MM.1S (cell line): ENCODE measurements at regions not wholly inside any gene's neighbourhood (a gene's known extent, or its start where the extent isn't known, plus 50 kb on each side); places are given as distances from the start of the nearest gene placed in this dataset.

ENCODE experiments used
- DNase-seq: peaks from one replicate; pipeline ENCODE4 v3.0.0-alpha.2; 2015
- H2AFZ ChIP-seq: fragments of 300-600 bp; sonication (generic); 2 replicates; pipeline ENCODE4 v1.6.0; 2016; ENCODE audit warnings: antibody characterized with exemption, low read length
- H3F3A ChIP-seq: fragments of 300-600 bp; sonication (generic); 2 replicates; pipeline ENCODE4 v1.6.1; 2016; ENCODE audit warnings: mild to moderate bottlenecking, antibody characterized with exemption, low read length, moderate library complexity, mixed read lengths; ENCODE audit not compliant: insufficient read depth
- H3K27ac ChIP-seq: fragments of 300-600 bp; sonication (generic); 2 replicates; pipeline ENCODE4 v1.5.1; 2016; ENCODE audit warnings: mild to moderate bottlenecking, low read length
- H3K27me3 ChIP-seq: fragments of 300-600 bp; sonication (generic); replicated peaks from 2 replicates; pipeline ENCODE4 v1.6.0; 2016; ENCODE audit warnings: low read length; ENCODE audit not compliant: insufficient read depth
- H3K36me3 ChIP-seq: fragments of 300-600 bp; sonication (generic); replicated peaks from 2 replicates; pipeline ENCODE4 v1.6.1; 2016; ENCODE audit warnings: mild to moderate bottlenecking, low read length, mixed read lengths; ENCODE audit not compliant: insufficient read depth
- H3K4me1 ChIP-seq: fragments of 300-600 bp; sonication (generic); 2 replicates; pipeline ENCODE4 v1.6.1; 2016; ENCODE audit warnings: low read length, mixed read lengths
- H3K4me2 ChIP-seq: fragments of 300-600 bp; sonication (generic); 2 replicates; pipeline ENCODE4 v1.6.0; 2016; ENCODE audit warnings: low read depth, low read length
- H3K4me3 ChIP-seq: fragments of 300-600 bp; sonication (generic); 2 replicates; pipeline ENCODE4 v1.5.1; 2016; ENCODE audit warnings: low read length, mixed read lengths
- H3K79me2 ChIP-seq: fragments of 300-600 bp; sonication (generic); 2 replicates; pipeline ENCODE4 v1.6.1; 2016; ENCODE audit warnings: mixed run types, low read length, mixed read lengths
- H3K9ac ChIP-seq: fragments of 300-600 bp; sonication (generic); 2 replicates; pipeline ENCODE4 v1.6.1; 2016; ENCODE audit warnings: low read length, mixed read lengths
- H3K9me2 ChIP-seq: fragments of 300-600 bp; sonication (generic); replicated peaks from 2 replicates; pipeline ENCODE4 v1.6.1; 2016; ENCODE audit warnings: mild to moderate bottlenecking, low read length, mixed read lengths; ENCODE audit not compliant: insufficient read depth
- H3K9me3 ChIP-seq: fragments of 300-600 bp; sonication (generic); replicated peaks from 2 replicates; pipeline ENCODE4 v1.6.1; 2016; ENCODE audit warnings: mild to moderate bottlenecking, low read length, mixed read lengths; ENCODE audit not compliant: insufficient read depth
- H4K20me1 ChIP-seq: fragments of 300-600 bp; sonication (generic); 2 replicates; pipeline ENCODE4 v1.6.1; 2016; ENCODE audit warnings: mild to moderate bottlenecking, low read length, moderate library complexity, mixed read lengths; ENCODE audit not compliant: insufficient read depth
- EZH2 ChIP-seq: fragments of 300-600 bp; sonication (generic); optimal IDR thresholded peaks from 2 replicates; pipeline ENCODE3; 2017; ENCODE audit warnings: low read depth, mild to moderate bottlenecking, antibody characterized with exemption, low read length, mixed read lengths
- EZH2phosphoT487 ChIP-seq: fragments of 300-600 bp; sonication (generic); IDR thresholded peaks from 2 replicates; pipeline ENCODE4 v1.6.1; 2018; ENCODE audit warnings: antibody characterized with exemption, low read length
- TF ChIP-seq, protein P1 (sequence below): fragments of 300-600 bp; sonication (generic); IDR thresholded peaks from 2 replicates; pipeline ENCODE4 v1.5.1; 2016; ENCODE audit warnings: antibody characterized with exemption, low read length, mixed read lengths

DNA sequence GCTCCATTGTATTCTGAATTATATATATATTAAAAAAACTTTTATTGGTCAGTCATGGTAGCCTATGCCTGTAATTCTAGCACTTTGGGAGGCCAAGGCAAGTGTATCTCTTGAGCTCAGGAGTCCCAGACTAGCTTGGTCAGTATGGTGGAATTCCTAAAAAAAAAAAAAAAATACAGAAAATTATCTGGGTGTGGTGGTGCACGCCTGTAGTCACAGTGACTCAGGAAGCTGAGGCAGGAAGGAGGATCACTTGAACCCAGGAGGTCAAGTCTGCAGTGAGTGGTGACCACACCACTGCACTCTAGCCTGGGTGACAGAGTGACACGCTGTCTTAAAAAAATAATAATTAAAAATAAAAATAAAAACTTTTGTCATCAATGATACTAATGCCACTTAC, 133.2 kb downstream of the FAT3 start:
- Histone ChIP-seq H3K4me3 (no peak overlapping the region), H3K9me3 (no peaks in the 10 kb centered on the region; the same call in 1 of the 2 replicates), H3K4me2 (no peak overlapping the region), H4K20me1 (no peaks in the 10 kb centered on the region), H3K36me3 (no peaks in the 10 kb centered on the region), H3K27me3 (no peaks in the 10 kb centered on the region), H3K9me2 (no peaks in the 10 kb centered on the region), H3K79me2 (no peaks in the 10 kb centered on the region), H3K4me1 (no peaks in the 10 kb centered on the region), H2AFZ (no peak overlapping the region), H3K9ac (no peak overlapping the region), H3F3A (no peaks in the 10 kb centered on the region), H3K27ac (no peak overlapping the region)
- DNase-seq: no peak
- TF ChIP-seq EZH2: no peak
- TF ChIP-seq EZH2phosphoT487: no peak
- TF ChIP-seq, protein P1, sequence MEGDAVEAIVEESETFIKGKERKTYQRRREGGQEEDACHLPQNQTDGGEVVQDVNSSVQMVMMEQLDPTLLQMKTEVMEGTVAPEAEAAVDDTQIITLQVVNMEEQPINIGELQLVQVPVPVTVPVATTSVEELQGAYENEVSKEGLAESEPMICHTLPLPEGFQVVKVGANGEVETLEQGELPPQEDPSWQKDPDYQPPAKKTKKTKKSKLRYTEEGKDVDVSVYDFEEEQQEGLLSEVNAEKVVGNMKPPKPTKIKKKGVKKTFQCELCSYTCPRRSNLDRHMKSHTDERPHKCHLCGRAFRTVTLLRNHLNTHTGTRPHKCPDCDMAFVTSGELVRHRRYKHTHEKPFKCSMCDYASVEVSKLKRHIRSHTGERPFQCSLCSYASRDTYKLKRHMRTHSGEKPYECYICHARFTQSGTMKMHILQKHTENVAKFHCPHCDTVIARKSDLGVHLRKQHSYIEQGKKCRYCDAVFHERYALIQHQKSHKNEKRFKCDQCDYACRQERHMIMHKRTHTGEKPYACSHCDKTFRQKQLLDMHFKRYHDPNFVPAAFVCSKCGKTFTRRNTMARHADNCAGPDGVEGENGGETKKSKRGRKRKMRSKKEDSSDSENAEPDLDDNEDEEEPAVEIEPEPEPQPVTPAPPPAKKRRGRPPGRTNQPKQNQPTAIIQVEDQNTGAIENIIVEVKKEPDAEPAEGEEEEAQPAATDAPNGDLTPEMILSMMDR: no peak

DNA sequence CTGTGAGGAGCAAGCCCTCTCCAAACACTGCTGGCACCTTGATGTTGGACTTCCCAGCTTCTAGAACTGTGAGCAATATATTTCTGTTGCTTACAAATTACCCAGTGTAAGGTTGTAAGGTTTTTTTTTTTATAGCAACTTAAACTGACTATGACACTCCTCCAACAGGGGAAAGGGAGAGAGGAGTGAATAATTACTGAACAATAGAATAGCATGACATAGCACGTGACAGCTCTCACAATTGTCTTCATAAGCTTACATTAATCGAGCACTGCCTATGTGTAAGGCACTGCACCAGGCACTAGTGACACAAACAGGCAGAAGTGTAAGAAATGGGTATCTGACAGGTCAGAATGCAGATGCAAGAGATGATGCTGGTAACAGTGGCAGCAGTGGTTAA, 136.9 kb downstream of the FAT3 start:
- H3K4me3 ChIP-seq: no peak overlapping the region
- H3K9me2 ChIP-seq: no peaks in the 10 kb centered on the region
- no peaks in the 10 kb centered on the region for H3F3A ChIP-seq
- H3K9me3 ChIP-seq: no peaks in the 10 kb centered on the region; the same call in 1 of the 2 replicates
- no peaks in the 10 kb centered on the region for H3K36me3 ChIP-seq
- TF ChIP-seq EZH2: no peak
- no peak for TF ChIP-seq EZH2phosphoT487
- TF ChIP-seq, protein P1: no peak
- no peak for DNase-seq
- H3K79me2 ChIP-seq: no peaks in the 10 kb centered on the region
- H3K4me2 ChIP-seq: no peak overlapping the region
- no peak overlapping the region for H3K27ac ChIP-seq
- no peaks in the 10 kb centered on the region for H3K4me1 ChIP-seq
- no peaks in the 10 kb centered on the region for H4K20me1 ChIP-seq
- no peak overlapping the region for H3K9ac ChIP-seq
- H3K27me3 ChIP-seq: no peaks in the 10 kb centered on the region
- no peak overlapping the region for H2AFZ ChIP-seq

- Histone ChIP-seq H3K9me3 (no peaks in the 10 kb centered on the region; the same call in 1 of the 2 replicates), H4K20me1 (no peaks in the 10 kb centered on the region), H3K4me1 (no peaks in the 10 kb centered on the region), H2AFZ (no peak overlapping the region), H3K4me3 (no peak overlapping the region), H3K36me3 (no peaks in the 10 kb centered on the region), H3K27me3 (no peaks in the 10 kb centered on the region), H3K79me2 (no peaks in the 10 kb centered on the region), H3K27ac (no peak overlapping the region), H3K9ac (no peak overlapping the region), H3F3A (no peaks in the 10 kb centered on the region), H3K4me2 (no peak overlapping the region), H3K9me2 (no peaks in the 10 kb centered on the region)
- no peak for DNase-seq
- TF ChIP-seq EZH2phosphoT487: no peak
- TF ChIP-seq, protein P1: no peak
- no peak for TF ChIP-seq EZH2
Observed at GRCh38 chr11:92362989-92363388, 138.4 kb downstream of the FAT3 start.
